ENCODE measurements at regions not wholly inside any gene's neighbourhood (a gene's known extent, or its start where the extent isn't known, plus 50 kb on each side); places are given as distances from the start of the nearest gene placed in this dataset.

DNA sequence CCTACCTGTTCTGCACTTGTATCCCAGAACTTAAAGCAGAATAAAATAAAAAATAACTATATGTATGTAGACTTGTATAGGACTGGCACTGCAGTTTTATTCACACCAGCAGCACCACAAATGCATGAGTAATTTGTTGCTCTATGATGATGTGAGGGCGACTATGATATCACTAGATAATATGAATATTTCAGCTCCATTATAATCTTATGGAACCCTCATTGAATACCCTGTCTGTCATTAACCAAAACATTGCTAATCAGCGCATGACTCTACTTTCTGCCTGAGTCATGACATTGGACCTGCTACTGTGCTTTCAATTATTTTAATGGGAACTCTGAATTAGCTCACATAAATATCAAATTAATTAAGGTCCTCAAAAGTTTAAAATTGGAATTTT, 129.4 kb upstream of the RHOBTB1 start:
- TF ChIP-seq, protein P1, sequence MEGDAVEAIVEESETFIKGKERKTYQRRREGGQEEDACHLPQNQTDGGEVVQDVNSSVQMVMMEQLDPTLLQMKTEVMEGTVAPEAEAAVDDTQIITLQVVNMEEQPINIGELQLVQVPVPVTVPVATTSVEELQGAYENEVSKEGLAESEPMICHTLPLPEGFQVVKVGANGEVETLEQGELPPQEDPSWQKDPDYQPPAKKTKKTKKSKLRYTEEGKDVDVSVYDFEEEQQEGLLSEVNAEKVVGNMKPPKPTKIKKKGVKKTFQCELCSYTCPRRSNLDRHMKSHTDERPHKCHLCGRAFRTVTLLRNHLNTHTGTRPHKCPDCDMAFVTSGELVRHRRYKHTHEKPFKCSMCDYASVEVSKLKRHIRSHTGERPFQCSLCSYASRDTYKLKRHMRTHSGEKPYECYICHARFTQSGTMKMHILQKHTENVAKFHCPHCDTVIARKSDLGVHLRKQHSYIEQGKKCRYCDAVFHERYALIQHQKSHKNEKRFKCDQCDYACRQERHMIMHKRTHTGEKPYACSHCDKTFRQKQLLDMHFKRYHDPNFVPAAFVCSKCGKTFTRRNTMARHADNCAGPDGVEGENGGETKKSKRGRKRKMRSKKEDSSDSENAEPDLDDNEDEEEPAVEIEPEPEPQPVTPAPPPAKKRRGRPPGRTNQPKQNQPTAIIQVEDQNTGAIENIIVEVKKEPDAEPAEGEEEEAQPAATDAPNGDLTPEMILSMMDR (IDR thresholded peaks at IDR 0.05), result no peak
- TF ChIP-seq POLR2A (IDR thresholded peaks at IDR 0.05), result no peak

Data from testis (tissue), 2 donors.